GM21737 (cell line): ENCODE measurements at regions not wholly inside any gene's neighbourhood (a gene's known extent, or its start where the extent isn't known, plus 50 kb on each side); places are given as distances from the start of the nearest gene placed in this dataset.
"Not testable (repeated sequence)": the region's sequence is repeated elsewhere in the genome, so short reads cannot be mapped to it uniquely, and the experiment has no call there.

Experiments used
- ATAC-seq: cut with Tn5 transposase; IDR thresholded peaks from one replicate; pipeline ENCODE4 v1.9.1; 2021; ENCODE audit warnings: mild to moderate bottlenecking, moderate library complexity; ENCODE audit not compliant: unreplicated experiment

DNA sequence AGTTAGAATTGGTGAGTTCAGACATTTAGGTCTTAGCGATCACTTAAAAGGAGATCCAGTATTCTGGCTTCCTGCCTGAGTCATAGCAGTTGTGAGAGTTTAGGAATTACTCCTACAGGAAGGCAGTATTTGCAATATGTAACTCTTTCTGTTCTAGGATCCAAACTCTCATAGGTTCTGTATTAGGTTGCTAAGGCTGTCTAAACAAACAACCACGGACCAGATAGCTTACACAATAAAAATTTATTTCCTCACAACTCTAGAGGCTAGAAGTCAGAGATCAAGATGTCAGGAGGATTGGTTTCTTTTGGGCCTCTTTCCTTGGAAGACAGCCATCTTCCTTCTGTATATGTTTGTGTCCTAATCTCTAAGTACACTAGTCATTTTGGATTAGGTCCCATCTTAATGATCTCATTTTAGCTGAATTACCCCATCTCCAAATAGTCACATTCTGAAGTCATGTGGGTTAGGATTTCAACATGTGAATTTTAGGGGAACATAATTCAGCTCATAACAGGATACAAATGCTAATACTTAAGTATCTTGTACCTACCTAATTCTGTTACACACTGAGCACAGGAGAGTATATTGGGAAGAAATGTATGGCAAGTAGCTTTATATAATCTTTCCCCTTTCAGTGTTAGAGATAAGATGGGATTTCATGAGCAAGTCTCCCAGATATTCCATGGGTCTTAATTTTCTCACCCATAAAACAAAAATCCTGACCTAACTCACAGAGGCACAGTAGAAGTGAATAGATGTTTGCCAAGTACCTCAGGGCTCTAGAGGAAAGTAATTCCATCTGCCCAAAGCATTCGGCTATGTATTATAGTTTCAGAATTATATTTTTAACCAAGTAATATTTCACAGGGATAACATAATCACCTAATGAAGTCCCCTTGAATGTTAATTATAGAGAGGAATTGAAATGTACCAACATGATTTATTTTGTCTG, 144.4 kb downstream of the PTBP2 start:
- ATAC-seq = no peak

DNA sequence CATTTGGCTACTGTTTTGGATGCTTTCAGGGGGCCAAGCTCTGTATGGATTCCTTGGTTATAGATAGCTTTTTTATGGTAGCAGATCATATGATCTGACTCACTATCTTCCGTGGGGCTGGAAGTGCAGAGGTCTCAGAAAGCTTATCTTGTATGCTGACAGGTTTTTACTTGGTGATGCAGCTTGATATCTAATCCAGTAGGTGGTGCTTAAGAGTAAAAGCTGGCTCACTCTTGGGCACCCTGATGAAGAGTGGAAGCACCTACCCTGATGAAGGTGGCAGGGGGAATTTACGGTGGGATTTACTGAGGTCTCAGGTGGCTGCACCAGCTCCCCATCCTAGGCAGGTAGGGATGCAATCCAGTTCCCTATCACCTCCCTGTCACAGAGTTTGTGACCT, 151.2 kb downstream of the PTBP2 start:
- ATAC-seq = no peak

DNA sequence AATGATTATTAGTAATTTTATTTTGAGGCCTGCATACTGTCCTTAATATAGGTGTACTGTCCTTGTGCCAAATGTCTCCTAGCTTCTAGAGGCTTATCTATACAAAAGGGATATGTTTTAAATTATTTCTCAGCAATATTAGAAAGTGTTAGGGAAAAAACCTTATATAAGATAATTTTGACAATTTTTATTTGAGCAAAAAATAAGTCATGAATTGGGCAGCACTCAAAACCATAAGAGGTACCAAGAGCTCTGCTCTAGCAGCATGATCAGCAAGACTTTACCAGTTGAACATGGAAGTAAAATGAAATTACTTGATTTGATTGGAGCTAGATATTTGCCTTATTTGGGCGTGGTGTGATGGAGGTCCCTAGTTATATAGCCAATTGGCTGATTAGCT, 157.1 kb downstream of the PTBP2 start:
- no peak for ATAC-seq

DNA sequence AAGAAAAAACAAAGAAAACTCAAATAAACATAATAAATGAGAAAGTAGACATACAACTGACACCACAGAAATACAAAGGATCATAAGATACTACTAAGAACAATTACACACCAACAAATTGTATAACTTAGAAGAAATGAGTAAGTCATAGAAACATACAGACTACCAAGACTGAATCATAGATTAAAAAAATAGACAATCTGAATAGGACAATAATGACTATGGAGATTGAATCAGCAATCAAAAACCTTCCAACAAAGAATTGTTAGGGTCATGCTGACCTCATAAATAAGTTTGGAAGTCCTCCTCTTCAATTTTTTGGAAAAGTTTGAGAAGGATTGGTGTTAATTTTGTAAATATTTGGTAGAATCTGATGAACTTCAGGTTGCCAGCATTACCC, 159.0 kb downstream of the PTBP2 start:
- no peak for ATAC-seq

DNA sequence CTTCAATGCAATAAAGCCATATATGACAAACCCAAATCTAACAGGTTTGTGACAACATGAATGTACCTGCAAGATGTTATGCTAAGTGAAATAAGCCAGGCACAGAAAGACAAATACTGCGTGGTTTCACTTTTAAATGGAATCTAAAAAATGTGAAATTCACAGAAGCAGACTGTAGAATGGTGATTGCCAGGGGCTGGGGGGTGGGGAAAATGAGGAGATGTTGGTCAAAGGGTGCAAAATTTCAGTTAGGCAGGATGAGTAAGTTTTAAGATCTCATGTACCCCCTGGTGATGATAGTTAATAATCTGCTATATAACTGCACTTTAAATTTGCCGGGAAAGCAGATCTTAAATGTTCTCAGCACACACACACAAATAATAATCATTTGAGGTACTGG, 160.5 kb downstream of the PTBP2 start:
- ATAC-seq = no peak

DNA sequence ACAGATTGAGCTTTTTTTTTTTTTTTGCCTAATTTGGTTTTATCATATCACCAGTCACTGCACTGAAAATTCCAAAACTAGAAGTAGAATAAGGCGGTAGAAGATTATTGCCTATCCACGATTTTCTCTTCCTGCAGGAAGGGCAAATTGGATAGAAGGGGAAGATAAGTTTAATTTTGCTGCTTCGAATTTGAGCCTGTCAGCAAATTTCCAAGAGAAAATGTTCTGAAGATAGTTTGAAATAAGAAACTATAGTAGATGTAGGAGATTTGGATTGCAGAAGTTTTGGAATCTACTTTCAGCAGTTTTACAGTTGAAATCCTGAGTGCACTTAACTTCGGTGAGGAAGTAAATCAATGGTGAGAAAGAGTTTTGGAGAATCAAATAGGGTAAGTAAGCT, 164.9 kb downstream of the PTBP2 start:
- ATAC-seq = no peak

DNA sequence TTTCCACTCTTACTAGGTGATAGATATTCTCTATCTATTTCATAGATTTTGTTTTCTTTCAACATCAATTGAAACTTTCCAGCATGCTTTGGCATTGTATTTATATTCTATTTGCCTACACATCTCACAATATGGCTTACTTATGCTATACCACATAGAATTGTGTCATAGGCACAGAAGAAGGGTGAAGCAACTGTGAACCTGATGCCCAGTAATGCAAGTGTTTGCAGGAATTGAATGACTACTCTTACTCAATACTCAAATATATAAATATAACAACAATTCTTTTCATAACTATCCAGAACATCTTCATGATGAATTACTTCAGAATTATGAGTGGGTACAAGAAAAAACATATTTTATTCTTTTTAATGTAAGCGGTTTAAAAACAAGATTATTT, 165.9 kb downstream of the PTBP2 start:
- no peak for ATAC-seq

DNA sequence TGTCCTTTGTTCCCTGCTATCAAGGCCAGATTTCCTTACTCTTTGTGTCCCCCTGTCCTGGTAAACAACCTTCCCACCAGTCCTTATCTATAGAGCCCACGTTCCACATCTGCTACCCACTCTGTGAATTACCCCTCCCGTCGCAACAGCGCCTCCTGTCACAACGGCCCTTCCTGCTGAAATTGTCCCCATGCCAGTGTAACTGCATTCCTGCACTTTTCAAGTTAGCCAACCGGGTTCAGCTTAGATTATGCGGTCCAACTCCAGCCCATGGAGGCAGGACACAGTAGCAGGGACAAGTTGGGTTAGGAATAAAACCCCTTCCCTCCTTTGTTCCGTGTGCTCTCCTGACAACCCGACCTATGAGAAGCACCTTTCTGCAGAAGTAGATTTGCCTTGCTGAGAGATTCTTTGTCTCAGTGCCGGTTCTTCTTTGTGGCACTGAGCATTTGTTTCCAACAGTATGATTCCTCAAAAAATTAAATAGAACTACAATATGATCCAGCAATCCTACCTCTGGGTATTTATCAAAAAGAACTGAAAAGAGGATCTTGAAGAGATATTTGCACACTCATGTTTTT, 180.3 kb downstream of the PTBP2 start:
- no peak for ATAC-seq

DNA sequence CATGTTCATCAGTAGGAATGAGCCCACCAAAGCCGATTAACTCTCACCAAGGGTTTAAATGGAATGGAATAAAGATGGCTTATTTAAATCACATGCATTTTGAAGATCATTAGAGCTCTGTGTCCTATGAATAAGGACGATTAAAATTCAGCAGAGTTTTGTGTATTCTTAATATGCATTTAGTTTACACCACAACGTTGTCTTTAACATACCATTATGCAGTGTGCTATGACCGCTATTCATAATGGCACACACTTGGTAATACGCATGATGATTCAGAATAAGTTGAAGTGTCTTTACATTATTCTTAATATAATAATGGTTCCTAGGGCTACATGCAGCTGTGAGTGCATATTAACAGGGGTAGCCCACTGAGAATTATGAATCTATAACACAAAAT, 190.7 kb downstream of the PTBP2 start:
- ATAC-seq = no peak

DNA sequence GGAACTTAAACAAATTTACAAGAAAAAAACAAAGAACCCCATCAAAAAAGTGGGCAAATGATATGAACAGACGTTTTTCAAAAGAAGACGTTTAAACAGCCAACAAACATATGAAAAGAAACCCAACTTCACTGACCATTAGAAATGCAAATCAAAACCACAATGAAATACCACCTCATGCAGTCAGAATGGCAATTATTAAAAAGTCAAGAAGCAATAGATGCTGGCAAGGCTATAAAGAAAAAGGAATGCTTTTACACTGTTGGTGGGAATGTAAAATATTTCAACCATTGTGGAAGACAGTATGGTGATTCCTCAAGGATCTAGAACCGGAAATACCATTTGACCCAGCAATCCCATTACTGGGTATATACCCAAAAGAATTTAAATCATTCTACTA, 194.1 kb downstream of the PTBP2 start:
- not testable (repeated sequence) for ATAC-seq

DNA sequence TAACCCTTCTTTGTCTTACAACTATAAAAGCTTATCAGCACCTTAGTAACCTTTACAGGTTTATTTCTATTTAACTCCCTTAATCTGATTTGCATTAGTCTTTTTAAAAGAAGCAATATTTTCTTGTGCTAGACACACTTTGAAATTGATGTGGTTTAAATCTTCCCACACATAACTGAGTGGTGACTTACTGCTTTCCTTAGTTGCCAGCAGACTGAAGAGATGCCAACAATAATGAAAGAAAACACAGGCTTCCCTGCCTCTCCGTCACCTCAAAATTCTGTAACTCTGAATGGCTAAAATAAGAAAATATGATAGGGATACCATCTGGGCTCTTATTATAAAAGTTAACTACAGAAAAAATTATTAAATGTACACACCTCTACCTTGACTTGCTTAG, 196.8 kb downstream of the PTBP2 start:
- ATAC-seq = no peak

DNA sequence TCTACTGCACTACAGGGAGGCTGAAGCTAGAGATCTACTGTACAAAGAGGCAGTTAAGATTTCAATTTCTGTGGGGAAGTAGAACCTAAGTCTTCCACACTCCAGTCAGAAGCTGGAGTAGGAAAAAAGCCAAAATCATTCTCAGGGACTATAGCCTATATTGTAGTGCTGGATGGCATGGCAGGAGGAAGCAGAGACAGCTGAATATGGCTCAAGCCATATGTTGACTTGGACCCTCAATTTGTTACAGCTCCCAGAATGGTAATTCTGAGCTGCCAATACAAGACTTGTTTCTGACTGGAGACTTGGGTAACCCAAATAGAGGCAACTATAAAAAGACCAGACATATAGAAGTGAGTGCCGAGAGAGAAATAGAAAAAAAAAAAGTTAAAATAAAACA, 200.6 kb downstream of the PTBP2 start:
- no peak for ATAC-seq

DNA sequence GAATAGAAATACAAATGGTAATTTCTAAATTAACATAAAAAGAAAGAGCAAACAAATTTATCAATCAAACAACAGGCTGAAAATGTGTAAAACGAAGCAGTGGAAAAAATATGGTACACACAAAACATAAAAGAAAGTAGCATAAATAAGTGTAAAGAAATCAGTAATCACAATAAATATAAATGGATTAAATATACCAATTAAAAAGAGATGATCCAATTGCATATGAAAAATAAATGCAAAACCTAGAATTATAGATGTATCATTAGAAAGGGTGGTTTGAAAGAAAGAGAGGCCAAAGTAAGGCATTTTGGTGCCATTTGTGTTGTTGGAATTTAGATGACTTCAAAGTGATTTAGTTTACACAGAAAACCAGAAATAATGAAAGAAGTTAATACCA, 202.2 kb downstream of the PTBP2 start:
- no peak for ATAC-seq

DNA sequence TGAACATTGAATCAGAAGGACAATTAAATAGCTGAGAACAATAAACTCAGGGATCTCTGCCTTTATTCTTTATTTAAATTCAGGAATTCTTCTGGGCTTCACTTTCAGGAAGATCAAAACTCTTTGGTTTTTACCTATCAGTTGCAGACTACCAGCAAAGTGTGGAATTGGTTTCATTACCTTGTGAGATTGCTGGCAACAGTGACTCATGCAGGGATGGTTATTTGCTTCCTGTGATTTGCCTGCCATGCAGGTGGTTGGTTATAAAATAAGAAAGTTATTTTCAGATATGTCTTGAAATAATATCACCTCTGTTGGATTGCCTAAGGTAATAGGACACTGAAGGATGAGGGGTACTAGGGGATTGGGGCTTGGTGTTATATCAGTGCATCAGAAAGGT, 204.6 kb downstream of the PTBP2 start:
- ATAC-seq = no peak

DNA sequence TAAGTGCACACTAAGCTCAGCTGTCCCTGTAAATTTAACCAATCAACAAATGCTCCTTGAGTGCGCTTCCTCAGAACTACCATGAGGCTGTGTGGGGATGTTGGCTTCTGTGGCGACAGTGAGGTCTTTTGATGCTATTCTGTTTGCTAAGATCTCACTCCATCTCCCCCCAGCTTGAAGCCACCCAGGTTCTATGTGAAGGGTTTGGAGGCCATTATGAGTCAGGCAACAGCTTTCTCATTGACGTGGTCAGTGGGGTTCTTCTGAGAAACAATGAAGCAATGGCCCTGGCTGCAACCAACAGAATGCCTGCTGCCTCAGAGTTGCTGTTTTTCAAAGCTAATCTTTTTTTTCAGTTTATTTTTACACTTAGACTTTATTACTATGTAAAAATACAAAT, 205.5 kb downstream of the PTBP2 start:
- ATAC-seq = no peak

DNA sequence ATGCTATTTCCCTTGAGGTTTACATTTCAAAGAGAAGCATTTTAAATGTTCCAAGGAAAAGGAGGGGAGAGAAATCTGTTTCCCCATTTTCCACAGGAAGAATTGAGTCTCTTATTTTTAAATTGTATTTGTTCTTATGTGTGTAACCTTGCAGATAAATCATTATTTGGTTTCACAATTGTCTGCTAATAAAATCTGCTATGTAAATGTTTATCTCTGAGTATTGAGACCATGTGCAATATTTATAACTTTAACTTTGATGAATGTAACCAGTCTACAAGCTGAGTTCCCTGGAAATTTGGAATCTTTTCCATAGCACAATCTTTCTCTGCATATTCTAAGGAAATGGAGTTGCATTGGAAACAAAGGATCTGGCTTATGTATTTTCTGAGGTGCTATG, 209.6 kb downstream of the PTBP2 start:
- no peak for ATAC-seq

DNA sequence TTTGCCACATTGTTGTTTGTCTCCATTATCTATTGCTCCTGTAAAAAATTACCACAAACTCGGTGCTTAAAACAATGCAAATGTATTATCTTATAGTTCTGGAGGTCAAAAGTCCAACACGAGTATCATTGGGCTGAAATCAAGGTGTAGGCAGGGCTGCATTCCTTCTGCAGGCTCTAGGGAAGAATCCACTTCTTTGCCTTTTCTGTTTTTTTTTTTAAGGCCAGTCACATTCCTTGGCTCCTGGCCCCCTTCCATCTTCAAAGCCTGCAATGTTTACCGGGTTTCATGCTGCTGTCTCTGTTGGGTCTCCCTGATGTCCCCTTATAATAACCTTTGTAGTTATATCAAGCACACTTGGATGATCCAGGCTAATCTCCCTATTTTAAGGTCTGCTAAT, 212.7 kb downstream of the PTBP2 start:
- ATAC-seq = no peak

DNA sequence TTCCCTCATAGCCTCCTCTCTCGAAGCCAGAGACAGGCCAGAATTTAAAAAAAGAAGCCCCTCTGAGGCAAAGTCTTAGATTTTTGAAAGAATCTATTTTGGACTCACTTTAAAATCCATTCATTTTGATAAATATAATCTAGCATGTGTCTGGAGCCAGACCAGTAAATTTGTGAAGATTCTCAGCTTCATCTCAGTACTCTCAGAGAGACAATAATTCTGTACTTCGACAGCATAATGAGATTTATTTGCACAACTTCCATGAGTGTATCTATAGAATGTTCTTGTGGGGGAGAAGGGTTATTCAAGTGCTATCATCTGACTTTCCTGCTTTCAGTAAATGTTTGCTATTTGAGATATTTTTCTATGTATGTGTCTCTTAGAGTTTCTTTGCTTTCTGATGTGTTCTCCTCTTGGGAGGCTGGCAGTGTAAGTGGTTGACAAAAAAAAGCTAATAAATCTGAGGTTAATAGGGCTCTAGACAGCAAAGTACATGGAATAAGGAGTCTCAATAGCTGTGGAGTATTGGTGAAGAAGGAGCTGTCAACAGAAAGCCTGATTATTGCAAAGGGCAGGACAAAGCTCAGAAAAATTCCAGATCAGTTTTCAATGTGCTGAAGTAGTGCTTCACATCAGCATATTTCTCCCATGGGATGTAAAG, 223.0 kb downstream of the PTBP2 start:
- no peak for ATAC-seq

DNA sequence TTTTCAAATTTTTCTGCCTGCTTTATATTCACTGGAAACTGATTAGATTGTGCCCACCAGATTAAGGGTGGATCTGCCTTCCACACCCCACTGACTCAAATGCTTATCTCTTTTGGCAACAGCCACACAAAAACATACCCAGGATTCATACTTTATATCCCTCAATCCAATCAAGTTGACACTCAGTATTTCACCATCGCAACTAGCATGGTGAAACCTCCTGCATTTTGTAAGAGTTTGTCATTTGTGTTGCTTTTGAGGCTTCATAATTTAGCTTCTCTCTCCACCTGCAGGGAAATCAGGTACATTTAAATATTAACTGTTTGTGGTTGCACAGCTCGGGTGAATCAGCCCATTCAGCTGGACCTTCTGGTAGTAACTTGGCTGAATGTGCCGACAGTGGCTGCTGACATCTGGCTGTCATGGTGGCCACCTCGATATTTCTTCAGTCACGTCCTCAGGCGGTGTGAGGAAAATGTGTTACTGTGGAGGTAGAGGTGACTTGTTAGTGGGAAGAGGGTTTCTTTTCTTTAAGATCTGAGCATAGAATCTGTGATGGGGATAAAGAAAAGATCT, 224.0 kb downstream of the PTBP2 start:
- ATAC-seq = no peak

DNA sequence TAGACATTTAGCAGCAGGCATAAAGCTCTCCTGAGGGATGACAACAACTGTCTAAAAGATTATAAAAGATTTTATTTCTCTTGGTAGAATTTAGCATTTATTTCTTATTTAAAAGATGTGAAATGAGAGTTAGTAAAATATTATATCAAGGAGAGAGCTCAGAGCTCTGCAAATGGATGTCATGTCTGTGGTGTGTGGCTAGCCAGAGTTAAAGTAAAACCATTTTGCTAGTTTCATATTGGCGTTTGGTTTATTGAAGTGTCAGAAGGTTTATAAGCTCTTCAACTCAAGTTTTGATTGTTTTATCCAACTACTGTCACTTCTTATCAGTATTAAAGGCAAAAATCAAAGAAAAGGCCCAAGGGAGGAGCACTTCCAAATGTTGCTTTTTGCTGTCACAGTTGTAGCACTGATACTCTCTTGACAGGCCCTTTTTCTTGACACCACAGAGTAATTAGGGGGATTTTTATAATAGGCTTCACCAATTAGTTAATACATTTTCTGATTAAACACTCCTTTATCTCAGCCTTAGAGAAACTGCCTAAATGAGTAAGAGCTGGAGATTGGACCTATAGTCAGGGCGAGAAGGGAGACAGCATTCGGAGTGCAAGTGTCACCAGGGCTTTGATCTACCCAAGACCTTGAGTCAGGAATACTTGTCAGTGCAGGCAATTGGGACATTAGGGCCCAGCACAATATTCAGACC, 233.9 kb downstream of the PTBP2 start:
- ATAC-seq = no peak

DNA sequence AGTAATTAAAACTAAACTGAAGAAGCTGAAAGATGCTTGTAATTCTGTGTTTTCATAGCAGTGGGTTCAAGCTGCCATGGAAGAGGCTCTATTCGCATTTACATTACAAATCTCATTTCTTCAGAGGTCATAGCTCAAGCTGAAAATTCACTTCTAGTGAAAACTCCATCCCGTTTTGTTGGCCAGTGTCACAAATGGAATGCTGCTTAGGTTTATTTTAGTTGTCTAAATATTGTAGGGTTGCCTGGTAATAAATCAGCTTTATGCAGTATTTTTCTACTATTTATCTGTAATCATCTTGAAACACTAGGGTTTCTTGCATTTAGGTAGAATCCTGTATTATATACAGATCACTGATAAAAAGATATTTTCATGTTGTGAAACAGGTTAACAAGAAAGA, 240.6 kb downstream of the PTBP2 start:
- no peak for ATAC-seq
